Mammary epithelial cell (primary cell): ENCODE measurements at regions not wholly inside any gene's neighbourhood (a gene's known extent, or its start where the extent isn't known, plus 50 kb on each side); places are given as distances from the start of the nearest gene placed in this dataset.

ENCODE experiments used
- CTCF ChIP-seq, 2 donors: IDR thresholded peaks in 1 of 2; conservative IDR thresholded peaks in 1 of 2; 2 replicates each; pipeline ENCODE4 v1.5.1; 2011 to 2012; ENCODE audit warnings: inconsistent platforms in 2 of 2, low read length in 2 of 2, mild to moderate bottlenecking in 2 of 2, control low read depth in 1 of 2, low read depth in 1 of 2; ENCODE audit not compliant: insufficient read depth in 1 of 2; ENCODE audit errors: extremely low read depth in 1 of 2
- EZH2 ChIP-seq: IDR thresholded peaks from 2 replicates; pipeline ENCODE4 v1.6.1; 2012; ENCODE audit warnings: low read length, inconsistent platforms, borderline replicate concordance

DNA sequence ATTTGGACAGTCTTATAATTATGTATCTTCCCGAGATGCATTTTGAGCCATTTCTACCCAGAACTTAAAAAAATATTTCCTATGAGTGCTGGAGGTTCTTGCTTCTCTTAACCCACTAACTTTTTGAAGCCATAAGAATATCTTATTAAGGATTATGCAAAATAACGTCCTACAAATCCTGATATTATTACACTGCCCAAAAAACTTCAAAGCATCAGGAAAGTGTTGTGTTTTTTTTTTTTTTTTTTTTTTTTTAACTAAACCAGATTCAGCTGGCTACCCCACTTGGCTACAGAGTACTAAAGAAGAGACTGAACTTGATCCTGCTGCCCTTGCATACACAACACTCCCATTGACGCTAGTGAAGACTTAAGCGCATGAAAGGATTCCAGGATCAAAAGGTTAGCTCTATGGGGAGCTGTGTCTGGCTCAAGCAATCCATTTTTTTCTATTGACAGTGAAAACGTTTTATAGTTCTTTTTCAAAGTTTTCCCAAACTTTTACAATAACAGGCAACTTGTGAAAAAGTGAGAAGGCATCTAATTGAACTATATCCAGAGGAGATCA lies 141.4 kb downstream of the KCNRG start:
- TF ChIP-seq CTCF (conservative IDR thresholded peaks at IDR 0.05 in 1 of 2, IDR thresholded peaks at IDR 0.05 in 1 of 2; ENCODE audit: extremely low read depth in 1 of 2, insufficient read depth in 1 of 2, low read depth in 1 of 2, low read length in 2 of 2), result no peak
- no peak for TF ChIP-seq EZH2
